Neural progenitor cell (in vitro differentiated cells): ENCODE measurements at regions not wholly inside any gene's neighbourhood (a gene's known extent, or its start where the extent isn't known, plus 50 kb on each side); places are given as distances from the start of the nearest gene placed in this dataset.

ENCODE experiments used
- DNase-seq: peaks from one replicate; pipeline ENCODE4 v3.0.0-alpha.2; 2016; ENCODE audit warnings: low spot score
- H2AFZ ChIP-seq: fragments of 200-600 bp; sonication (generic); replicated peaks from 2 replicates; pipeline ENCODE4 v1.6.1; 2016; ENCODE audit warnings: antibody characterized with exemption
- H3F3A ChIP-seq: fragments of 200-600 bp; sonication (generic); 2 replicates; pipeline ENCODE4 v1.6.1; 2016; ENCODE audit warnings: antibody characterized with exemption, low read depth
- H3K27ac ChIP-seq: fragments of 200-600 bp; sonication (generic); 2 replicates; pipeline ENCODE4 v1.5.1; 2016; ENCODE audit warnings: mild to moderate bottlenecking
- H3K27me3 ChIP-seq: fragments of 200-600 bp; sonication (generic); 2 replicates; pipeline ENCODE4 v1.6.1; 2016; ENCODE audit warnings: mild to moderate bottlenecking, moderate library complexity
- H3K36me3 ChIP-seq: fragments of 200-600 bp; sonication (generic); 2 replicates; pipeline ENCODE4 v1.5.1; 2016
- H3K4me1 ChIP-seq: fragments of 200-600 bp; sonication (generic); 2 replicates; pipeline ENCODE4 v1.6.1; 2016; ENCODE audit warnings: mixed run types
- H3K4me2 ChIP-seq: fragments of 200-600 bp; sonication (generic); 2 replicates; pipeline ENCODE4 v1.6.1; 2016
- H3K4me3 ChIP-seq: fragments of 200-600 bp; sonication (generic); 2 replicates; pipeline ENCODE4 v1.5.1; 2016
- H3K79me2 ChIP-seq: fragments of 200-600 bp; sonication (generic); 2 replicates; pipeline ENCODE4 v1.6.1; 2016; ENCODE audit warnings: low read depth
- H3K9ac ChIP-seq: fragments of 200-600 bp; sonication (generic); 2 replicates; pipeline ENCODE4 v1.6.1; 2016
- H3K9me3 ChIP-seq: fragments of 200-600 bp; sonication (generic); 2 replicates; pipeline ENCODE4 v1.5.1; 2016; ENCODE audit warnings: low read depth
- H4K20me1 ChIP-seq: fragments of 200-600 bp; sonication (generic); 2 replicates; pipeline ENCODE4 v1.6.1; 2016; ENCODE audit warnings: low read depth
- H3K27ac Mint-ChIP-seq: 3 replicates; pipeline ENCODE4 v1.8.0; 2021; ENCODE audit warnings: mixed read lengths
- H3K27me3 Mint-ChIP-seq: 2 replicates; pipeline ENCODE4 v1.8.0; 2022; ENCODE audit warnings: low read depth, mild to moderate bottlenecking, inconsistent platforms, moderate library complexity, mixed read lengths; ENCODE audit not compliant: insufficient read depth
- H3K36me3 Mint-ChIP-seq: 3 replicates; pipeline ENCODE4 v1.8.0; 2021; ENCODE audit warnings: mixed read lengths
- H3K4me1 Mint-ChIP-seq: 3 replicates; pipeline ENCODE4 v1.8.0; 2021; ENCODE audit warnings: mixed read lengths
- H3K4me3 Mint-ChIP-seq: 3 replicates; pipeline ENCODE4 v1.8.0; 2021; ENCODE audit warnings: mild to moderate bottlenecking, moderate library complexity, mixed read lengths
- H3K9me3 Mint-ChIP-seq: 3 replicates; pipeline ENCODE4 v1.8.0; 2020; ENCODE audit warnings: mixed read lengths
- EZH2 ChIP-seq: fragments of 200-600 bp; sonication (generic); IDR thresholded peaks from 2 replicates; pipeline ENCODE4 v1.6.1; 2017; ENCODE audit warnings: antibody characterized with exemption, mild to moderate bottlenecking, moderate library complexity
- EZH2phosphoT487 ChIP-seq: fragments of 200-600 bp; sonication (generic); IDR thresholded peaks from 2 replicates; pipeline ENCODE4 v1.6.1; 2017; ENCODE audit warnings: antibody characterized with exemption
- TF ChIP-seq, protein P1 (sequence below): fragments of 200-600 bp; sonication (generic); IDR thresholded peaks from 2 replicates; pipeline ENCODE4 v1.5.1; 2017; ENCODE audit warnings: antibody characterized with exemption, mild to moderate bottlenecking

- no peak for TF ChIP-seq EZH2
- TF ChIP-seq, protein P1, sequence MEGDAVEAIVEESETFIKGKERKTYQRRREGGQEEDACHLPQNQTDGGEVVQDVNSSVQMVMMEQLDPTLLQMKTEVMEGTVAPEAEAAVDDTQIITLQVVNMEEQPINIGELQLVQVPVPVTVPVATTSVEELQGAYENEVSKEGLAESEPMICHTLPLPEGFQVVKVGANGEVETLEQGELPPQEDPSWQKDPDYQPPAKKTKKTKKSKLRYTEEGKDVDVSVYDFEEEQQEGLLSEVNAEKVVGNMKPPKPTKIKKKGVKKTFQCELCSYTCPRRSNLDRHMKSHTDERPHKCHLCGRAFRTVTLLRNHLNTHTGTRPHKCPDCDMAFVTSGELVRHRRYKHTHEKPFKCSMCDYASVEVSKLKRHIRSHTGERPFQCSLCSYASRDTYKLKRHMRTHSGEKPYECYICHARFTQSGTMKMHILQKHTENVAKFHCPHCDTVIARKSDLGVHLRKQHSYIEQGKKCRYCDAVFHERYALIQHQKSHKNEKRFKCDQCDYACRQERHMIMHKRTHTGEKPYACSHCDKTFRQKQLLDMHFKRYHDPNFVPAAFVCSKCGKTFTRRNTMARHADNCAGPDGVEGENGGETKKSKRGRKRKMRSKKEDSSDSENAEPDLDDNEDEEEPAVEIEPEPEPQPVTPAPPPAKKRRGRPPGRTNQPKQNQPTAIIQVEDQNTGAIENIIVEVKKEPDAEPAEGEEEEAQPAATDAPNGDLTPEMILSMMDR: no peak
- peaks cover 13% of the 10 kb centered on the region for H3K4me1 Mint-ChIP-seq
- no peaks in the 10 kb centered on the region for H3K36me3 Mint-ChIP-seq
- Histone ChIP-seq H3K36me3 (no peaks in the 10 kb centered on the region), H3F3A (no peaks in the 10 kb centered on the region), H3K9ac (no peak overlapping the region), H3K27ac (no peak overlapping the region), H3K9me3 (no peaks in the 10 kb centered on the region), H3K4me1 (peaks cover 3% of the 10 kb centered on the region), H3K79me2 (no peaks in the 10 kb centered on the region), H2AFZ (no peak overlapping the region), H3K4me2 (no peak overlapping the region), H4K20me1 (no peaks in the 10 kb centered on the region), H3K4me3 (no peak overlapping the region), H3K27me3 (no peaks in the 10 kb centered on the region)
- H3K27ac Mint-ChIP-seq: no peak overlapping the region
- no peaks in the 10 kb centered on the region for H3K9me3 Mint-ChIP-seq
- no peak overlapping the region for H3K4me3 Mint-ChIP-seq
- DNase-seq: no peak
- H3K27me3 Mint-ChIP-seq: peaks cover 4% of the 10 kb centered on the region
Observed at GRCh38 chr11:111444040-111444439, 65.0 kb upstream of the POU2AF1 start.

GRCh38 chr11:111443640-111444039, 64.6 kb upstream of the POU2AF1 start:
- H3K9ac ChIP-seq: no peak overlapping the region
- no peak overlapping the region for H3K27ac ChIP-seq
- peaks cover 16% of the 10 kb centered on the region for H3K4me1 Mint-ChIP-seq

GRCh38 chr11:111443032-111443431, 64.0 kb upstream of the POU2AF1 start:
- Histone ChIP-seq H3K4me1 (peaks cover 7% of the 10 kb centered on the region), H2AFZ (no peak overlapping the region), H3K36me3 (no peaks in the 10 kb centered on the region), H3K9ac (no peak overlapping the region), H3K27me3 (no peaks in the 10 kb centered on the region), H3F3A (peaks cover 4% of the 10 kb centered on the region), H3K4me2 (no peak overlapping the region), H3K79me2 (no peaks in the 10 kb centered on the region), H3K9me3 (no peaks in the 10 kb centered on the region), H4K20me1 (no peaks in the 10 kb centered on the region), H3K4me3 (no peak overlapping the region), H3K27ac (no peak overlapping the region)
- DNase-seq: no peak
- no peak overlapping the region for H3K27ac Mint-ChIP-seq
- H3K4me1 Mint-ChIP-seq: peaks cover 21% of the 10 kb centered on the region
- TF ChIP-seq EZH2 (no peak), EZH2phosphoT487 (no peak)
- TF ChIP-seq, protein P1: no peak
- no peaks in the 10 kb centered on the region for H3K36me3 Mint-ChIP-seq
- no peak overlapping the region for H3K4me3 Mint-ChIP-seq
- H3K9me3 Mint-ChIP-seq: no peaks in the 10 kb centered on the region
- H3K27me3 Mint-ChIP-seq: peaks cover 4% of the 10 kb centered on the region

More at GRCh38 chr11:111443640-111444039, 64.6 kb upstream of the POU2AF1 start:
- H3K9me3 ChIP-seq: no peaks in the 10 kb centered on the region
- no peak overlapping the region for H2AFZ ChIP-seq
- H3K4me1 ChIP-seq: peaks cover 7% of the 10 kb centered on the region
- H3K36me3 ChIP-seq: no peaks in the 10 kb centered on the region
- no peak overlapping the region for H3K4me3 ChIP-seq
- no peak for DNase-seq
- H3K4me2 ChIP-seq: no peak overlapping the region
- H3F3A ChIP-seq: peaks cover 3% of the 10 kb centered on the region
- Mint-ChIP-seq H3K27me3 (peaks cover 4% of the 10 kb centered on the region), H3K4me3 (no peak overlapping the region), H3K36me3 (no peaks in the 10 kb centered on the region), H3K9me3 (no peaks in the 10 kb centered on the region), H3K27ac (no peak overlapping the region)
- no peaks in the 10 kb centered on the region for H3K79me2 ChIP-seq
- TF ChIP-seq EZH2: no peak
- TF ChIP-seq, protein P1: no peak
- no peak for TF ChIP-seq EZH2phosphoT487
- no peaks in the 10 kb centered on the region for H3K27me3 ChIP-seq
- H4K20me1 ChIP-seq: no peaks in the 10 kb centered on the region

GRCh38 chr11:111441443-111441842, 62.4 kb upstream of the POU2AF1 start:
- H3F3A ChIP-seq: peaks cover 4% of the 10 kb centered on the region
- H2AFZ ChIP-seq: no peak overlapping the region
- no peaks in the 10 kb centered on the region for H4K20me1 ChIP-seq
- H3K36me3 Mint-ChIP-seq: no peaks in the 10 kb centered on the region
- no peaks in the 10 kb centered on the region for H3K79me2 ChIP-seq
- H3K4me2 ChIP-seq: no peak overlapping the region
- no peak for DNase-seq
- H3K4me1 Mint-ChIP-seq: peaks cover 34% of the 10 kb centered on the region
- no peak overlapping the region for H3K4me3 ChIP-seq
- TF ChIP-seq EZH2 (no peak), EZH2phosphoT487 (no peak)
- TF ChIP-seq, protein P1: no peak
- H3K27me3 ChIP-seq: no peaks in the 10 kb centered on the region
- H3K27ac ChIP-seq: no peak overlapping the region
- no peaks in the 10 kb centered on the region for H3K9me3 ChIP-seq
- H3K9me3 Mint-ChIP-seq: no peaks in the 10 kb centered on the region
- H3K4me3 Mint-ChIP-seq: no peak overlapping the region
- H3K36me3 ChIP-seq: no peaks in the 10 kb centered on the region
- peaks cover 5% of the 10 kb centered on the region for H3K27me3 Mint-ChIP-seq
- H3K9ac ChIP-seq: no peak overlapping the region
- H3K27ac Mint-ChIP-seq: no peak overlapping the region
- peaks cover 15% of the 10 kb centered on the region for H3K4me1 ChIP-seq
